Kidney (tissue), 13 donors: ENCODE measurements at regions not wholly inside any gene's neighbourhood (a gene's known extent, or its start where the extent isn't known, plus 50 kb on each side); places are given as distances from the start of the nearest gene placed in this dataset.

Source experiments
- DNase-seq, 5 donors: peaks; one replicate each; pipeline ENCODE4 v3.0.0-alpha.2; 2013 to 2020
- FAIRE-seq: peaks from 2 replicates; lab custom pipeline; 2012; peaks lifted over from hg19 to GRCh38; lab: Jason Lieb, UNC
- H3K27ac ChIP-seq, 2 donors: one replicate each; pipeline ENCODE4 v1.7.0; 2013; ENCODE audit warnings: low read depth in 2 of 2, low read length in 2 of 2, inconsistent platforms in 1 of 2
- H3K27me3 ChIP-seq: one replicate; pipeline ENCODE4 v1.7.1; 2013; ENCODE audit warnings: low read length, inconsistent platforms; ENCODE audit not compliant: control insufficient read depth, insufficient read depth
- H3K36me3 ChIP-seq, 3 donors: one replicate each; pipeline versions ENCODE4 v1.7.0 to v1.7.1; 2013; ENCODE audit warnings: low read length in 3 of 3, control low read depth in 1 of 3, inconsistent platforms in 1 of 3; ENCODE audit not compliant: insufficient read depth in 3 of 3, control insufficient read depth in 2 of 3
- H3K4me1 ChIP-seq, 3 donors: one replicate each; pipeline versions ENCODE4 v1.7.0 to v1.7.1; 2013; ENCODE audit warnings: low read length in 3 of 3, inconsistent platforms in 1 of 3, low read depth in 1 of 3; ENCODE audit not compliant: control insufficient read depth in 2 of 3, insufficient read depth in 2 of 3
- H3K4me3 ChIP-seq, 3 donors: one replicate each; pipeline versions ENCODE4 v1.7.0 to v1.8.1; 2013; ENCODE audit warnings: low read length in 3 of 3, control low read depth in 1 of 3, inconsistent platforms in 1 of 3
- H3K9ac ChIP-seq, 3 donors: one replicate each; pipeline versions ENCODE4 v1.7.0 to v1.7.1; 2013; ENCODE audit warnings: low read length in 3 of 3, control low read depth in 1 of 3, inconsistent platforms in 1 of 3
- H3K9me3 ChIP-seq, 3 donors: one replicate each; pipeline versions ENCODE4 v1.7.0 to v1.7.1; 2013; ENCODE audit warnings: low read length in 3 of 3, control low read depth in 1 of 3, inconsistent platforms in 1 of 3; ENCODE audit not compliant: control insufficient read depth in 2 of 3, insufficient read depth in 1 of 3
- CTCF ChIP-seq: IDR thresholded peaks from 3 replicates; pipeline ENCODE4 v1.5.1; 2012; ENCODE audit warnings: mild to moderate bottlenecking, moderate library complexity, borderline replicate concordance; ENCODE audit not compliant: insufficient read depth; ENCODE audit errors: extremely low read depth
- intact Hi-C: fragments of 100-400 bp; cut with DNase I; formaldehyde crosslinking; loops from one replicate; pipeline ENCODE4 v1.11.1; 2022
- donor health status: control.
- donor health status: control.
- donor health status: control.
- donor health status: control.
- donor health status: control.
- donor health status: DM: yes; HTN: yes; CAD: no.
- donor health status: Normal renal cell carcinoma (clear cell type).

- Histone ChIP-seq H3K27me3 (no peaks in the 10 kb centered on the region), H3K9me3 (no peaks in the 10 kb centered on the region), H3K36me3 (no peaks in the 10 kb centered on the region), H3K9ac (no peak overlapping the region), H3K4me3 (no peak overlapping the region), H3K27ac (no peak overlapping the region), H3K4me1 (no peaks in the 10 kb centered on the region)
- FAIRE-seq (no peak), DNase-seq (no peak)
- TF ChIP-seq CTCF: no peak
- intact Hi-C loops: no loop called here
Observed at GRCh38 chr1:90370686-90371447, 346.2 kb downstream of the BARHL2 start.

- no peaks in the 10 kb centered on the region for H3K4me1 ChIP-seq
- no peak for TF ChIP-seq CTCF
- H3K27ac ChIP-seq: no peak overlapping the region
- FAIRE-seq: no peak
- no peaks in the 10 kb centered on the region for H3K36me3 ChIP-seq
- H3K9me3 ChIP-seq: no peaks in the 10 kb centered on the region
- intact Hi-C loops: no loop called here
- H3K9ac ChIP-seq: no peak overlapping the region
- H3K4me3 ChIP-seq: no peak overlapping the region
- H3K27me3 ChIP-seq: no peaks in the 10 kb centered on the region
- no peak for DNase-seq
Observed at GRCh38 chr1:90362163-90362562, 354.9 kb downstream of the BARHL2 start.

- no peak for FAIRE-seq
- Histone ChIP-seq H3K9me3 (no peaks in the 10 kb centered on the region), H3K4me1 (no peaks in the 10 kb centered on the region), H3K27me3 (no peaks in the 10 kb centered on the region), H3K9ac (no peak overlapping the region), H3K36me3 (no peaks in the 10 kb centered on the region), H3K27ac (no peak overlapping the region), H3K4me3 (no peak overlapping the region)
- intact Hi-C loops: no loop called here
- no peak for DNase-seq
- no peak for TF ChIP-seq CTCF
Observed at GRCh38 chr1:90361026-90361425, 356.1 kb downstream of the BARHL2 start.
